Cardiac fibroblast (primary cell): ENCODE measurements at regions not wholly inside any gene's neighbourhood (a gene's known extent, or its start where the extent isn't known, plus 50 kb on each side); places are given as distances from the start of the nearest gene placed in this dataset.

Source experiments
- DNase-seq, 2 donors: peaks; one replicate each; pipeline versions ENCODE4 v3.0.0 to v3.0.0-alpha.2; 2010; ENCODE audit warnings: low read depth in 2 of 2
- H3K4me3 ChIP-seq, 2 donors: replicated peaks in 1 of 2; 1 replicate in 1 of 2; 2 replicates in 1 of 2; pipeline ENCODE4 v1.5.1; 2011; ENCODE audit warnings: low read depth in 2 of 2, low read length in 2 of 2, mild to moderate bottlenecking in 2 of 2, moderate library complexity in 1 of 2
- TF ChIP-seq, protein P1 (sequence below): IDR thresholded peaks from one replicate; pipeline ENCODE4 v1.5.1; 2011; ENCODE audit warnings: low read depth, mild to moderate bottlenecking, low read length, inconsistent platforms

DNA sequence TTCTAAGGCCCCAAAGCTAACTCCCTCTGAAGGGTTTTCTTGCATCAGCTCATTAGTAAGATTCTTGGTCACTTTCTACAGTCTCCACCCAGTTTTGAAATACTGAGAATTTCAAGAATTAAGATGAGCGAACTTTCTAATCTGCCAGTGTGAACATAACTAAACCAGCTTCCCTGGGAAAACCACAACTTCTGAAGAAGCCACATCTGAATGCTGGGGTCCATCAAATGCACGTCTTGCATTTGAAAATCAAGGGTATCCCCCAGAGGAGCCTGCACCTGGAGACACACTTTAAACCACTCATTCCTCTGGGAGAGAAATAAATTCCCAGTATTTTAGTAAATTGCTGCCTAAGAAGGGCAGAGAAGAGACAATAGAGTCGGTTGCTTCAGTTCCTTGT, 292.1 kb upstream of the CDH4 start:
- no peak for DNase-seq
- TF ChIP-seq, protein P1, sequence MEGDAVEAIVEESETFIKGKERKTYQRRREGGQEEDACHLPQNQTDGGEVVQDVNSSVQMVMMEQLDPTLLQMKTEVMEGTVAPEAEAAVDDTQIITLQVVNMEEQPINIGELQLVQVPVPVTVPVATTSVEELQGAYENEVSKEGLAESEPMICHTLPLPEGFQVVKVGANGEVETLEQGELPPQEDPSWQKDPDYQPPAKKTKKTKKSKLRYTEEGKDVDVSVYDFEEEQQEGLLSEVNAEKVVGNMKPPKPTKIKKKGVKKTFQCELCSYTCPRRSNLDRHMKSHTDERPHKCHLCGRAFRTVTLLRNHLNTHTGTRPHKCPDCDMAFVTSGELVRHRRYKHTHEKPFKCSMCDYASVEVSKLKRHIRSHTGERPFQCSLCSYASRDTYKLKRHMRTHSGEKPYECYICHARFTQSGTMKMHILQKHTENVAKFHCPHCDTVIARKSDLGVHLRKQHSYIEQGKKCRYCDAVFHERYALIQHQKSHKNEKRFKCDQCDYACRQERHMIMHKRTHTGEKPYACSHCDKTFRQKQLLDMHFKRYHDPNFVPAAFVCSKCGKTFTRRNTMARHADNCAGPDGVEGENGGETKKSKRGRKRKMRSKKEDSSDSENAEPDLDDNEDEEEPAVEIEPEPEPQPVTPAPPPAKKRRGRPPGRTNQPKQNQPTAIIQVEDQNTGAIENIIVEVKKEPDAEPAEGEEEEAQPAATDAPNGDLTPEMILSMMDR = no peak
- no peak overlapping the region for H3K4me3 ChIP-seq

- no peak overlapping the region for H3K4me3 ChIP-seq
- TF ChIP-seq, protein P1 = no peak
- DNase-seq = no peak
Measured at GRCh38 chr20:60960500-60960899, 291.6 kb upstream of the CDH4 start.

- TF ChIP-seq, protein P1 = no peak
- no peak overlapping the region for H3K4me3 ChIP-seq
- DNase-seq = no peak
Measured at GRCh38 chr20:60961551-60961950, 290.5 kb upstream of the CDH4 start.

DNA sequence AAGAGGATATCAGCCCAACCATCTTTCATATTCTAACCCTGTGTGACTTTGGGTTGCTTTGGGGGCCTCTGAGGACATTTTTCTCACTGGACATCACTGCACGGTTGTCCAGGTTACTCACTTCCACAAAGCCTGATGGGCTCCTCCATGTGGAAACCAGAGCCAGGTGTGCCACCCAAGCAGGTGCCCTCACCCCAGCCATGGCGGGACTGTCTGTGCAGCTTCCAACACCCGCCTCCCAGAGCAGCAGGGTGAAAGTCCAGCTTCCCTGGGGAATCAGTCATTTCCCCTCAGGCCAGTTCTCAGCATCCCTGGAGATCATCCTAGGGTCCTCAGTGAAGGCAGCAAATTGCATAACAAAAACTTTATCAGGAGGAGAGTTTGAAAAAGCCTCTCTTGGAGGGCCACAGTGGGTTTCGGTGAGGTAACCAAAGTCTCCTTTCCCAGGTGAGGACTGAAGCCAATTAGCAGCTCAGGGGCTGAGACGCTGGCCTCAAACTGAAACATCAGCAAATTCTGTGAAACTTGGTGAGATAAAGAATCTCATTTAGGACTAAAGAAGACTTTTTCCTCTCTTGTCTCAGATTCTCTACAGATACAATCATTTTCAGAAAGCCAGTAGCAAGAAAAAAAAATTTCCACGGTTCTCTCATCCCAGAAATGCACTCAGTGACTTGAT, 289.6 kb upstream of the CDH4 start:
- no peak for DNase-seq
- H3K4me3 ChIP-seq = no peak overlapping the region
- TF ChIP-seq, protein P1 = no peak

- DNase-seq = no peak
- TF ChIP-seq, protein P1 = no peak
Measured at GRCh38 chr20:60963146-60963545, 288.9 kb upstream of the CDH4 start.

GRCh38 chr20:60964911-60965310, 287.1 kb upstream of the CDH4 start:
- H3K4me3 ChIP-seq = no peak overlapping the region
- TF ChIP-seq, protein P1 = no peak
- no peak for DNase-seq

More at GRCh38 chr20:60963146-60963545, 288.9 kb upstream of the CDH4 start:
- H3K4me3 ChIP-seq = no peak overlapping the region

- TF ChIP-seq, protein P1 = no peak
- no peak overlapping the region for H3K4me3 ChIP-seq
- no peak for DNase-seq
Measured at GRCh38 chr20:60966031-60966430, 286.0 kb upstream of the CDH4 start.
